NCI-H1436 treated with DMSO at 0.1 percent for 48 hours (cell line): ENCODE measurements at regions not wholly inside any gene's neighbourhood (a gene's known extent, or its start where the extent isn't known, plus 50 kb on each side); places are given as distances from the start of the nearest gene placed in this dataset.

Experiments
- DNase-seq: peaks from one replicate; lab custom pipeline; 2025; lab: John Stamatoyannopoulos, UW

DNA sequence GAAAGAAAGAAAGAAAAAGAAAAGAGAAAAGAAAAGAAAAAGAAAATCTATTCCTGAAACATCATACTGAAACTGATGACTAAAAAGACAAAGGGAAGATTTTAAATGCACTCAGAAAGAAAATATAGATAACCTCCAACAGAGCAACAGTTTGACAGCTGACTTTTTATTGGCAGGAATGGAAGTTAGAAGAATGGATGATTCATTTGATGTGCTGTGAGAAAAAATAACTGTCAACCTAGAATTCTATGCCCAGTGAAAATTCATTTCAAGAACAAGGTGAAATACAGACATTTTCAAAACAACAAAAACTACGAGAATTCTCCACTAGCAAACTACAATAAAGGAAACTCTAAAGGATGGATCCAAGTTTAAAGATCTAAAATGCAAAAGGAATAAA is 50.5 kb upstream of the HSPA12A start:
- no peak for DNase-seq

DNA sequence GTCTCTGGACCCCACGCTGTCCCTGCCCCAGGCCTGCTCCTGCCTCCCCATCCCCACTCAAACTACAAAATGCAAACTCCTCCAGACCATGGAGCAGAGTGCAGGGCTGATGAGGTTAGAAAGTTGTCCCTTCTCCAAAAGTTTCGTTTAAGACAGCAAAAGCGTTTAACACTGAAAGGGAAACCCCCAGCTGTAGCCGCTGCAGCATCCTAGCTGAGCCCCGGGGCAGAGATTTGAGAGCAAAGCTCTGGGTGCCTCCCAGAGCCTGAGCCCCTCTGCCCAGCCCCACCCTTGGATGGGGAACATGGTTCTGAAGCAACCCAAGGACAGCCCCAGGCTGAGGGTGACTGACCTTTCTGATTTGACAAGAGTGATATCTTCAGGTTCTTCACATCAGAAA is 52.8 kb upstream of the ENO4 start:
- DNase-seq = no peak

DNA sequence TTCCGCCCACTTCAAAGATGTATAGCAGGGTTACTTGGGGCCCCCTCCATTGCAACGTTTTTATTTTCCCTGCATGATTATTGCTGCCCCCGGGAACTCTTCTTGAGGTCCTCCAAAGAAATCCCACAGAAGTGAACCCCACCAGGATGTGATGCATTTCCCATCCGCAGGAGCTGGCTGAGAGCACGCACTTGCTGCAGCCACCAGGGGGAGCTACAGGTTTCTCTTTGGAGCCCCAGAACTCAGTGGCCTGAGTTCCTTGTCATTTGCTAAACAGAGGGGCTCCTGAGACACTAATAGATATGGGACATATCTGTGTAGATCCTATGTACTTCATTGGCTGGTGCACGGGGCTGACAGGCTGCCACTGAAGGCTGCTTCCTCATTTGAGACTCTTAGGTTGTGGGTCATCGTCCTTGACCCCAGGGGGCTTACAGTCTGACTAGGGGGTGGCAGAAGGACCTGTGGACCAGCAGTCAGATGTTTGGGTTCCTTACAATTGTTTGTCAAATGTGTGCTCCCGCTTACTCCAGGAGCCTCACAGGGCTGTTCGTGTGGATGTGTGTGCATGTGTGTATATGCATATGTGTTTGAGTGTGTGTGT is 52.3 kb upstream of the ENO4 start:
- peak; percentile 25 for DNase-seq

- DNase-seq = no peak
Measured at GRCh38 chr10:116798859-116799258, 50.4 kb upstream of the ENO4 start.
